GM12892 (cell line): ENCODE measurements at regions not wholly inside any gene's neighbourhood (a gene's known extent, or its start where the extent isn't known, plus 50 kb on each side); places are given as distances from the start of the nearest gene placed in this dataset.

Experiments used
- POLR2A ChIP-seq: IDR thresholded peaks from 2 replicates; pipeline ENCODE4 v1.6.1; 2011; ENCODE audit warnings: low read depth, low read length, control low read depth
- POLR2AphosphoS5 ChIP-seq: IDR thresholded peaks from 2 replicates; pipeline ENCODE4 v1.6.1; 2011; ENCODE audit warnings: low read depth, low read length, control low read depth
- TAF1 ChIP-seq: IDR thresholded peaks from 2 replicates; pipeline ENCODE4 v1.6.1; 2011; ENCODE audit warnings: low read depth, mild to moderate bottlenecking, control low read depth, low read length, borderline replicate concordance

DNA sequence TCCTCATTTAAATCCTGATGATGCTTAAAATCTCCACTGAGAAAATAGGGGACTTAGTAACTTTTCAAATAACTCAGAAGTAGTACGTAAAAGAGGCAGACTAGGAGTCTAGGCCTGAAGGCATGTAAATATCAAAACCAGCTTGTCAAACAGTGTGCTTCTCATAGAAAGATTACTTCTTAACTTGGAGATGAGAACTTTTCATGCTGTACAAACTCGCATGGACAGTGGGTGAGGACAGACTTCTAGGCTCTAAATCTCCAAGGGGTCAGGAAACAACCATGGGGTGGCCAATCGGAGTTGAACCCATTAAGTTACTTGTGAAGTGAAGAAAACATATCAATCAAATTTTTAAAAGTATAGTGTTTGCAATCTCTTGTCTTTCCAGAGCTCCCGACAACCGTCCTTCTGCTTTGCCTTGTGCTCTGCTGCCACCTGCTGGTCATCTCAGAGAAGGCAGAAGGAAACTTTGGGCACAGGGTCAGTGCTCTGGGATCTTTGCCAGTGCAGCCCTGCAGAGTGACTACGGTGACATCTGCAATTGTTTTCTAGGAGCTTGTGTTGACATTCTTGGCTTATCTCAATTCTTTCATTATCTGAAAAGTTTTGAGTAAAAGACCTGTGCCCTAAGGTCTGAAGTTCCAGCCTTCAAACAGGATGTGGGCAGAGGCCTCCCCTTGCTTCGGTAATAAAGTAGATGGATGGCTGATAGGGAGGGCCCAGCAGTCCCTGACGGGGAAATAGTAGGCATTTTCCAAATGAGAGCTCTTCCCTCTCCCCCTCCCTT, 105.1 kb upstream of the PDE4B start:
- TF ChIP-seq POLR2A = no peak
- TF ChIP-seq POLR2AphosphoS5 = no peak
- no peak for TF ChIP-seq TAF1
